IMR-90 (cell line): ENCODE measurements at regions not wholly inside any gene's neighbourhood (a gene's known extent, or its start where the extent isn't known, plus 50 kb on each side); places are given as distances from the start of the nearest gene placed in this dataset.

ENCODE experiments used
- ATAC-seq: fragments of 200-7000 bp; cut with Tn5 transposase; 2 replicates; pipeline ENCODE4 v1.9.1; 2020; ENCODE audit warnings: low read depth, mild to moderate bottlenecking, moderate library complexity
- BruUV-seq: library from RNA; stranded (reverse); fragments of 400-500 nt; replicated peaks from 2 replicates; lab custom pipeline; 2021; lab: Mats Ljungman, UMichigan
- CTCF ChIA-PET: fragments of 300-600 bp; formaldehyde crosslinking; extraction: SDS; loops from one replicate; lab custom pipeline; 2021; ENCODE audit warnings: antibody characterized with exemption; lab: Yijun Ruan, JAX
- POLR2A ChIA-PET: fragments of 300-600 bp; sonication (Branson Sonifier 250); formaldehyde crosslinking; loops from one replicate; lab custom pipeline; 2022; ENCODE audit warnings: antibody characterized with exemption; ENCODE audit not compliant: unreplicated experiment; lab: Charles Lee
- DNase-seq: peaks from one replicate; pipeline ENCODE4 v3.0.0; 2013
- H2AFZ ChIP-seq: replicated peaks from 2 replicates; pipeline ENCODE3; 2013; ENCODE audit warnings: low read length, mild to moderate bottlenecking; ENCODE audit not compliant: poor library complexity
- H2AK5ac ChIP-seq: 2 replicates; pipeline ENCODE4 v1.6.1; 2013; ENCODE audit warnings: low read depth, low read length, inconsistent platforms
- H2AK9ac ChIP-seq: replicated peaks from 2 replicates; pipeline ENCODE3; 2013; ENCODE audit warnings: mild to moderate bottlenecking, low read depth, low read length, moderate library complexity; ENCODE audit not compliant: poor library complexity
- H2BK120ac ChIP-seq: 2 replicates; pipeline ENCODE4 v1.6.1; 2013; ENCODE audit warnings: low read depth, low read length, inconsistent platforms
- H2BK15ac ChIP-seq: 3 replicates; pipeline ENCODE4 v1.6.1; 2013; ENCODE audit warnings: low read depth, low read length, inconsistent platforms
- H2BK20ac ChIP-seq: 2 replicates; pipeline ENCODE4 v1.6.1; 2013; ENCODE audit warnings: low read depth, mild to moderate bottlenecking, inconsistent platforms, low read length, moderate library complexity
- H2BK5ac ChIP-seq: 2 replicates; pipeline ENCODE4 v1.6.1; 2013; ENCODE audit warnings: mild to moderate bottlenecking, low read depth, low read length, inconsistent platforms; ENCODE audit not compliant: poor library complexity, severe bottlenecking
- H3K14ac ChIP-seq: replicated peaks from 2 replicates; pipeline ENCODE4 v1.6.1; 2013; ENCODE audit warnings: low read depth, low read length, inconsistent platforms
- H3K18ac ChIP-seq: 2 replicates; pipeline ENCODE4 v1.6.1; 2013; ENCODE audit warnings: low read depth, low read length, control low read depth
- H3K23ac ChIP-seq: 2 replicates; pipeline ENCODE4 v1.6.1; 2013; ENCODE audit warnings: low read depth, low read length, inconsistent platforms
- H3K27ac ChIP-seq: 2 replicates; pipeline ENCODE4 v1.5.1; 2013; ENCODE audit warnings: mild to moderate bottlenecking, control low read depth, low read length; ENCODE audit not compliant: insufficient read depth
- H3K27me3 ChIP-seq: 2 replicates; pipeline ENCODE4 v1.6.1; 2013; ENCODE audit warnings: low read length; ENCODE audit not compliant: control insufficient read depth, insufficient read depth
- H3K36me3 ChIP-seq: 2 replicates; pipeline ENCODE4 v1.6.1; 2013; ENCODE audit warnings: low read length, mixed read lengths; ENCODE audit not compliant: control insufficient read depth, insufficient read depth
- H3K4ac ChIP-seq: 2 replicates; pipeline ENCODE4 v1.6.1; 2013; ENCODE audit warnings: low read depth, low read length, inconsistent platforms
- H3K4me1 ChIP-seq: 2 replicates; pipeline ENCODE4 v1.6.1; 2013; ENCODE audit warnings: low read length, mixed read lengths; ENCODE audit not compliant: control insufficient read depth, insufficient read depth
- H3K4me2 ChIP-seq: 2 replicates; pipeline ENCODE4 v1.6.1; 2013; ENCODE audit warnings: low read depth, mild to moderate bottlenecking, control low read depth, low read length, moderate library complexity
- H3K4me3 ChIP-seq: 2 replicates; pipeline ENCODE4 v1.5.1; 2013; ENCODE audit warnings: low read depth, mild to moderate bottlenecking, control low read depth, low read length, moderate library complexity; ENCODE audit not compliant: insufficient read depth
- H3K56ac ChIP-seq: 2 replicates; pipeline ENCODE4 v1.6.1; 2013; ENCODE audit warnings: low read length, inconsistent platforms; ENCODE audit not compliant: insufficient read depth; ENCODE audit errors: extremely low read depth
- H3K79me1 ChIP-seq, 2 experiments: 2 replicates each; pipeline ENCODE4 v1.6.1; 2013; ENCODE audit warnings: low read length in 2 of 2, inconsistent platforms in 1 of 2, low read depth in 1 of 2
- H3K9ac ChIP-seq: 2 replicates; pipeline ENCODE4 v1.6.1; 2013; ENCODE audit warnings: low read depth, low read length, control low read depth
- H3K9me1 ChIP-seq: 2 replicates; pipeline ENCODE4 v1.6.1; 2013; ENCODE audit warnings: low read length, inconsistent platforms; ENCODE audit not compliant: insufficient read depth
- H3K9me3 ChIP-seq: 2 replicates; pipeline ENCODE4 v1.6.1; 2013; ENCODE audit warnings: low read length; ENCODE audit not compliant: control insufficient read depth, insufficient read depth
- H4K20me1 ChIP-seq: 2 replicates; pipeline ENCODE4 v1.6.1; 2013; ENCODE audit warnings: low read length, inconsistent platforms; ENCODE audit not compliant: insufficient read depth
- H4K5ac ChIP-seq: 2 replicates; pipeline ENCODE4 v1.6.1; 2013; ENCODE audit warnings: mild to moderate bottlenecking, low read depth, low read length, control low read depth
- H4K8ac ChIP-seq, 2 experiments: 2 replicates each; pipeline ENCODE4 v1.6.1; 2013; ENCODE audit warnings: low read depth in 2 of 2, low read length in 2 of 2, control low read depth in 1 of 2, inconsistent platforms in 1 of 2
- H4K91ac ChIP-seq: 2 replicates; pipeline ENCODE4 v1.6.1; 2013; ENCODE audit warnings: low read depth, low read length, inconsistent platforms; ENCODE audit not compliant: insufficient read depth
- BHLHE40 ChIP-seq: fragments of 150-350 bp; IDR thresholded peaks from 2 replicates; pipeline ENCODE4 v1.6.1; 2016; ENCODE audit warnings: mild to moderate bottlenecking, low read depth, low read length
- CEBPB ChIP-seq: IDR thresholded peaks from 2 replicates; pipeline ENCODE4 v1.6.1; 2012; ENCODE audit warnings: low read depth, low read length, improper control_type of control experiment
- CHD1 ChIP-seq: IDR thresholded peaks from 2 replicates; pipeline ENCODE4 v1.6.1; 2012; ENCODE audit warnings: low read depth, low read length, improper control_type of control experiment
- MAZ ChIP-seq: IDR thresholded peaks from 2 replicates; pipeline ENCODE4 v1.6.1; 2012; ENCODE audit warnings: low read depth, mild to moderate bottlenecking, low read length, improper control_type of control experiment, moderate library complexity, borderline replicate concordance
- MXI1 ChIP-seq: IDR thresholded peaks from 2 replicates; pipeline ENCODE4 v1.6.1; 2012; ENCODE audit warnings: low read depth, mild to moderate bottlenecking, low read length, moderate library complexity, borderline replicate concordance
- POLR2A ChIP-seq: IDR thresholded peaks from 2 replicates; pipeline ENCODE4 v1.6.1; 2012; ENCODE audit warnings: mild to moderate bottlenecking, low read depth, low read length
- RAD21 ChIP-seq: IDR thresholded peaks from 2 replicates; pipeline ENCODE4 v1.6.1; 2012; ENCODE audit warnings: low read length, improper control_type of control experiment
- RCOR1 ChIP-seq: IDR thresholded peaks from 2 replicates; pipeline ENCODE4 v1.6.1; 2012; ENCODE audit warnings: mild to moderate bottlenecking, low read length, improper control_type of control experiment; ENCODE audit not compliant: insufficient replicate concordance
- RFX5 ChIP-seq: IDR thresholded peaks from 2 replicates; pipeline ENCODE4 v1.8.0; 2012; ENCODE audit warnings: low read depth, mild to moderate bottlenecking, low read length, moderate library complexity
- WGBS, 2 experiments: methylation state at CpG; one replicate each; pipeline versions ENCODE4 v1.1.5 to v1.1.7; 2013; ENCODE audit warnings: missing lambda C conversion rate in 2 of 2; ENCODE audit not compliant: insufficient read length in 1 of 2; ENCODE audit errors: extremely low coverage in 2 of 2; 5-methylcytosine and 5-hydroxymethylcytosine counted together
- dilution Hi-C: fragments of 300-500 bp; cut with HindIII; formaldehyde crosslinking; loops from one replicate; pipeline ENCODE4 v1.14.3; 2018; ENCODE audit warnings: low sequenced_read_pairs; ENCODE audit not compliant: unreplicated experiment
- in situ Hi-C: fragments of 300-500 bp; cut with MboI; formaldehyde crosslinking; loops from 3 replicates; pipeline ENCODE4 v1.14.3; 2019; ENCODE audit warnings: low sequenced_read_pairs, inconsistent platforms, mixed read lengths
- intact Hi-C: fragments of 100-400 bp; cut with micrococcal nuclease; formaldehyde crosslinking; loops from 2 replicates; pipeline ENCODE4 v1.10.0; 2022
- TF ChIP-seq, protein P1 (sequence below): conservative IDR thresholded peaks from 2 replicates; pipeline ENCODE4 v1.5.1; 2012; ENCODE audit warnings: mild to moderate bottlenecking, low read depth, low read length, improper control_type of control experiment
- TF ChIP-seq, protein P2 (sequence below): fragments of 150-350 bp; IDR thresholded peaks from 2 replicates; pipeline ENCODE4 v1.6.1; 2017; ENCODE audit warnings: mild to moderate bottlenecking, antibody characterized with exemption, low read length, low read depth

DNA sequence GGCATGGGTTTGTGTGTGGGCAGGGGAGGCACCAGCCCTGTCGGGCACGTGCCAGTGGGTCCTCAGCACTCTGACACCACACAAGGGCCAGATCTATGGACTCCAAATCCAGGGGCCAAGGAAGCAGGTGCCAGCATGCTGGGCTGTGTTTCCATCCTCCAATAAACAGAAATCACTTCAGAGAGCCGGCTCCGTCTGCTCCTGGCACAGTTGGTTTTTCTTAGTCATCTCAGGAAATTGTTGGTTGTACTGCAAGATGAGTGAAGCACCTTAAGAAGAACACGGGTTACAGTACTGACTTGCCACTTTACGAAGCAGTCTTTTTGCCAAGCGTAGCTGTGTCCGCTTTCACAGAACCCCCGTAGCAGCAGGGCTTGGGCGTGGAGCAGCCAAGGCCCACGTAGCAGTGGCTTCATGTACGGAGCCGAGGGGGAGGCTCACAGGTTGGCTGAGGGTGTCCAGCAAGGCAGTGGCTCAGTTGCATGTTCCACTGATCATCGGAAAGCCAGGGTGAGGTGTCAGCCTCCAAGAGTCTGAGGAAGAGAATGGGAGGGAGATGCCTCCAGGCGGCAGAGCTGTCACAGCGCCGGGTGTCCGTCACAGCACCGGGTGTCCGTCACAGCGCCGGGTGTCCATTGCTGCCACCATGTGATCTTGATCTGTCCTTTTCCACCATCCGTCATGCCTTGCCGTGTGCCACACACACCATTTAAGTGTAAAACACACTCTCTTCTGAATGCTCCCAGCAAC lies 314.9 kb downstream of the CTTN start:
- CTCF ChIA-PET: no interaction called here
- H2BK5ac ChIP-seq: no peak overlapping the region
- in situ Hi-C loops (no loop called here), dilution Hi-C loops (no loop called here), intact Hi-C loops (no loop called here)
- no peaks in the 10 kb centered on the region; the same call in 1 of the 2 replicates for H4K20me1 ChIP-seq
- no peak overlapping the region for H4K5ac ChIP-seq
- BruUV-seq: no TSS peak
- H2AK9ac ChIP-seq: no peak overlapping the region
- no peak overlapping the region for H4K8ac ChIP-seq
- no peak overlapping the region for H3K4me2 ChIP-seq
- POLR2A ChIA-PET: no interaction called here
- H3K4me3 ChIP-seq: no peak overlapping the region
- no peak overlapping the region for H3K14ac ChIP-seq
- H3K18ac ChIP-seq: no peak overlapping the region
- DNase-seq (no peak), ATAC-seq (no peak)
- no peak overlapping the region for H3K27ac ChIP-seq
- no peaks in the 10 kb centered on the region for H3K9me1 ChIP-seq
- H3K4me1 ChIP-seq: no peaks in the 10 kb centered on the region
- H4K91ac ChIP-seq: no peak overlapping the region
- no peak overlapping the region for H2AFZ ChIP-seq
- H2BK15ac ChIP-seq: no peak overlapping the region
- H3K27me3 ChIP-seq: peaks cover 4% of the 10 kb centered on the region; the same call in 1 of the 2 replicates
- no peak overlapping the region for H2BK120ac ChIP-seq
- no peaks in the 10 kb centered on the region for H3K79me1 ChIP-seq
- WGBS, 2 experiments: 85% methylated on average over 18 of the region's 24 CpGs; no CpG with 5 or more reads in 1 of the 2 experiments
- no peak for TF ChIP-seq RFX5
- TF ChIP-seq MXI1: no peak
- TF ChIP-seq MAZ: no peak
- TF ChIP-seq RCOR1: no peak
- TF ChIP-seq BHLHE40: no peak
- no peak for TF ChIP-seq CHD1
- TF ChIP-seq POLR2A: no peak
- TF ChIP-seq, protein P1, sequence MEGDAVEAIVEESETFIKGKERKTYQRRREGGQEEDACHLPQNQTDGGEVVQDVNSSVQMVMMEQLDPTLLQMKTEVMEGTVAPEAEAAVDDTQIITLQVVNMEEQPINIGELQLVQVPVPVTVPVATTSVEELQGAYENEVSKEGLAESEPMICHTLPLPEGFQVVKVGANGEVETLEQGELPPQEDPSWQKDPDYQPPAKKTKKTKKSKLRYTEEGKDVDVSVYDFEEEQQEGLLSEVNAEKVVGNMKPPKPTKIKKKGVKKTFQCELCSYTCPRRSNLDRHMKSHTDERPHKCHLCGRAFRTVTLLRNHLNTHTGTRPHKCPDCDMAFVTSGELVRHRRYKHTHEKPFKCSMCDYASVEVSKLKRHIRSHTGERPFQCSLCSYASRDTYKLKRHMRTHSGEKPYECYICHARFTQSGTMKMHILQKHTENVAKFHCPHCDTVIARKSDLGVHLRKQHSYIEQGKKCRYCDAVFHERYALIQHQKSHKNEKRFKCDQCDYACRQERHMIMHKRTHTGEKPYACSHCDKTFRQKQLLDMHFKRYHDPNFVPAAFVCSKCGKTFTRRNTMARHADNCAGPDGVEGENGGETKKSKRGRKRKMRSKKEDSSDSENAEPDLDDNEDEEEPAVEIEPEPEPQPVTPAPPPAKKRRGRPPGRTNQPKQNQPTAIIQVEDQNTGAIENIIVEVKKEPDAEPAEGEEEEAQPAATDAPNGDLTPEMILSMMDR: no peak
- TF ChIP-seq CEBPB: no peak
- no peak for TF ChIP-seq RAD21
- TF ChIP-seq, protein P2, sequence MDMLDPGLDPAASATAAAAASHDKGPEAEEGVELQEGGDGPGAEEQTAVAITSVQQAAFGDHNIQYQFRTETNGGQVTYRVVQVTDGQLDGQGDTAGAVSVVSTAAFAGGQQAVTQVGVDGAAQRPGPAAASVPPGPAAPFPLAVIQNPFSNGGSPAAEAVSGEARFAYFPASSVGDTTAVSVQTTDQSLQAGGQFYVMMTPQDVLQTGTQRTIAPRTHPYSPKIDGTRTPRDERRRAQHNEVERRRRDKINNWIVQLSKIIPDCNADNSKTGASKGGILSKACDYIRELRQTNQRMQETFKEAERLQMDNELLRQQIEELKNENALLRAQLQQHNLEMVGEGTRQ: no peak
- no peaks in the 10 kb centered on the region for H3K9me3 ChIP-seq
- H3K4ac ChIP-seq: no peak overlapping the region
- H3K56ac ChIP-seq: no peak overlapping the region
- H3K23ac ChIP-seq: no peak overlapping the region
- H3K9ac ChIP-seq: no peak overlapping the region
- no peak overlapping the region for H2BK20ac ChIP-seq
- H3K36me3 ChIP-seq: no peaks in the 10 kb centered on the region
- no peak overlapping the region for H2AK5ac ChIP-seq
